GM12865 (cell line): ENCODE measurements at regions not wholly inside any gene's neighbourhood (a gene's known extent, or its start where the extent isn't known, plus 50 kb on each side); places are given as distances from the start of the nearest gene placed in this dataset.

Experiments
- DNase-seq: peaks from one replicate; pipeline ENCODE4 v3.0.0; 2010; ENCODE audit warnings: low read depth
- H3K4me3 ChIP-seq: 2 replicates; pipeline ENCODE4 v1.5.1; 2011; ENCODE audit warnings: mild to moderate bottlenecking, low read depth, low read length, control low read depth
- CTCF ChIP-seq: IDR thresholded peaks from 2 replicates; pipeline ENCODE4 v1.5.1; 2011; ENCODE audit warnings: low read length, control low read depth, low read depth, inconsistent platforms; ENCODE audit not compliant: insufficient read depth; ENCODE audit errors: missing control alignments

GRCh38 chr9:653421-653820 is 188.1 kb upstream of the DMRT1 start:
- H3K4me3 ChIP-seq, result no peak overlapping the region
- no peak for TF ChIP-seq CTCF
- no peak for DNase-seq

- no peak for TF ChIP-seq CTCF
- H3K4me3 ChIP-seq, result no peak overlapping the region
- DNase-seq, result no peak
Measured at GRCh38 chr9:653856-654387, 187.6 kb upstream of the DMRT1 start.

- TF ChIP-seq CTCF, result no peak
- DNase-seq, result no peak
- no peak overlapping the region for H3K4me3 ChIP-seq
Measured at GRCh38 chr9:655875-656274, 185.6 kb upstream of the DMRT1 start.

GRCh38 chr9:656926-657568 is 184.4 kb upstream of the DMRT1 start:
- no peak for DNase-seq
- TF ChIP-seq CTCF, result no peak
- no peak overlapping the region for H3K4me3 ChIP-seq

- TF ChIP-seq CTCF, result no peak
- H3K4me3 ChIP-seq, result no peak overlapping the region
- DNase-seq, result no peak
Measured at GRCh38 chr9:659286-659685, 182.2 kb upstream of the DMRT1 start.

GRCh38 chr9:660227-660626 is 181.3 kb upstream of the DMRT1 start:
- peak; percentile 21 for DNase-seq
- H3K4me3 ChIP-seq, result no peak overlapping the region
- TF ChIP-seq CTCF, result no peak

GRCh38 chr9:663541-663940 is 178.0 kb upstream of the DMRT1 start:
- TF ChIP-seq CTCF, result no peak
- DNase-seq, result no peak
- no peak overlapping the region for H3K4me3 ChIP-seq
